Fibroblast of lung (primary cell): ENCODE measurements at regions not wholly inside any gene's neighbourhood (a gene's known extent, or its start where the extent isn't known, plus 50 kb on each side); places are given as distances from the start of the nearest gene placed in this dataset.

Source experiments
- EZH2 ChIP-seq: IDR thresholded peaks from 2 replicates; pipeline ENCODE4 v1.5.1; 2012; ENCODE audit warnings: low read length, control low read depth, mild to moderate bottlenecking; ENCODE audit errors: missing control alignments
- TF ChIP-seq, protein P1 (sequence below), 2 donors: IDR thresholded peaks in 1 of 2; conservative IDR thresholded peaks in 1 of 2; 1 replicate in 1 of 2; 2 replicates in 1 of 2; pipeline ENCODE4 v1.5.1; 2011 to 2012; ENCODE audit warnings: low read length in 2 of 2, control low read depth in 1 of 2, inconsistent platforms in 1 of 2, low read depth in 1 of 2, mild to moderate bottlenecking in 1 of 2

- TF ChIP-seq, protein P1, sequence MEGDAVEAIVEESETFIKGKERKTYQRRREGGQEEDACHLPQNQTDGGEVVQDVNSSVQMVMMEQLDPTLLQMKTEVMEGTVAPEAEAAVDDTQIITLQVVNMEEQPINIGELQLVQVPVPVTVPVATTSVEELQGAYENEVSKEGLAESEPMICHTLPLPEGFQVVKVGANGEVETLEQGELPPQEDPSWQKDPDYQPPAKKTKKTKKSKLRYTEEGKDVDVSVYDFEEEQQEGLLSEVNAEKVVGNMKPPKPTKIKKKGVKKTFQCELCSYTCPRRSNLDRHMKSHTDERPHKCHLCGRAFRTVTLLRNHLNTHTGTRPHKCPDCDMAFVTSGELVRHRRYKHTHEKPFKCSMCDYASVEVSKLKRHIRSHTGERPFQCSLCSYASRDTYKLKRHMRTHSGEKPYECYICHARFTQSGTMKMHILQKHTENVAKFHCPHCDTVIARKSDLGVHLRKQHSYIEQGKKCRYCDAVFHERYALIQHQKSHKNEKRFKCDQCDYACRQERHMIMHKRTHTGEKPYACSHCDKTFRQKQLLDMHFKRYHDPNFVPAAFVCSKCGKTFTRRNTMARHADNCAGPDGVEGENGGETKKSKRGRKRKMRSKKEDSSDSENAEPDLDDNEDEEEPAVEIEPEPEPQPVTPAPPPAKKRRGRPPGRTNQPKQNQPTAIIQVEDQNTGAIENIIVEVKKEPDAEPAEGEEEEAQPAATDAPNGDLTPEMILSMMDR (conservative IDR thresholded peaks at IDR 0.05 in 1 of 2, IDR thresholded peaks at IDR 0.05 in 1 of 2; ENCODE audit: low read depth in 1 of 2, low read length in 2 of 2) = no peak
- no peak for TF ChIP-seq EZH2
These were observed 520.8 kb downstream of the BRD1 start for GRCh38 chr22:49306632-49307480.
